ENCODE measurements at regions not wholly inside any gene's neighbourhood (a gene's known extent, or its start where the extent isn't known, plus 50 kb on each side); places are given as distances from the start of the nearest gene placed in this dataset.

- Histone ChIP-seq H3K9ac (ENCODE audit: control insufficient read depth, extremely low read depth, insufficient read depth, low read length) (no peak overlapping the region), H3K9me1 (ENCODE audit: control insufficient read depth, extremely low read depth, insufficient read depth, low read length) (no peaks in the 10 kb centered on the region), H4K20me1 (ENCODE audit: control insufficient read depth, extremely low read depth, insufficient read depth, low read length) (no peaks in the 10 kb centered on the region), H3K36me3 (ENCODE audit: control insufficient read depth in 2 of 2, extremely low read depth in 1 of 2, insufficient read depth in 2 of 2, low read length in 2 of 2) (no peaks in the 10 kb centered on the region), H3K9me3 (ENCODE audit: control insufficient read depth, low read depth, low read length) (no peaks in the 10 kb centered on the region), H3K4me1 (ENCODE audit: control insufficient read depth, extremely low read depth, insufficient read depth, low read length) (peaks cover 2% of the 10 kb centered on the region), H3K4me2 (ENCODE audit: control insufficient read depth, extremely low read depth, insufficient read depth, low read depth, low read length) (no peak overlapping the region), H3K27me3 (ENCODE audit: control insufficient read depth, extremely low read depth, insufficient read depth, low read length) (peaks cover 7% of the 10 kb centered on the region), H3K79me2 (ENCODE audit: control insufficient read depth, insufficient read depth, low read length) (no peaks in the 10 kb centered on the region), H3K27ac (ENCODE audit: control insufficient read depth, insufficient read depth, low read length) (no peak overlapping the region), H2AFZ (ENCODE audit: control insufficient read depth, low read length) (no peak overlapping the region), H3K4me3 (ENCODE audit: control insufficient read depth in 2 of 3, extremely low read depth in 1 of 3, insufficient read depth in 2 of 3, low read depth in 1 of 3, low read length in 3 of 3) (no peak overlapping the region)
- FAIRE-seq = no peak
- no peak for DNase-seq (ENCODE audit: low read depth, low spot score)
- dilution Hi-C loops (cut with MboI; ENCODE audit: extremely low pct_ligation_motif_present, low sequenced_read_pairs) = no loop called here
- TF ChIP-seq EZH2 (IDR thresholded peaks at IDR 0.05; ENCODE audit: low read length) (no peak), CTCF (optimal IDR thresholded peaks at IDR 0.05 in 1 of 3, IDR thresholded peaks at IDR 0.05 in 1 of 3, conservative IDR thresholded peaks at IDR 0.05 in 1 of 3; ENCODE audit: extremely low read depth in 1 of 3, insufficient read depth in 2 of 3, low read length in 3 of 3) (no peak)
Measured at GRCh38 chr5:124060413-124061067, 548.6 kb downstream of the CSNK1G3 start.

- DNase-seq (ENCODE audit: low read depth, low spot score) = no peak
- H3K9ac ChIP-seq (ENCODE audit: control insufficient read depth, extremely low read depth, insufficient read depth, low read length) = no peak overlapping the region
- no peak overlapping the region for H3K27ac ChIP-seq (ENCODE audit: control insufficient read depth, insufficient read depth, low read length)
- FAIRE-seq = no peak
- H3K9me1 ChIP-seq (ENCODE audit: control insufficient read depth, extremely low read depth, insufficient read depth, low read length) = no peaks in the 10 kb centered on the region
- no peak overlapping the region for H3K4me2 ChIP-seq (ENCODE audit: control insufficient read depth, extremely low read depth, insufficient read depth, low read depth, low read length)
- H3K4me3 ChIP-seq (ENCODE audit: control insufficient read depth in 2 of 3, extremely low read depth in 1 of 3, insufficient read depth in 2 of 3, low read depth in 1 of 3, low read length in 3 of 3) = no peak overlapping the region
- no peaks in the 10 kb centered on the region for H3K36me3 ChIP-seq (ENCODE audit: control insufficient read depth in 2 of 2, extremely low read depth in 1 of 2, insufficient read depth in 2 of 2, low read length in 2 of 2)
- dilution Hi-C loops (cut with MboI; ENCODE audit: extremely low pct_ligation_motif_present, low sequenced_read_pairs) = no loop called here
- H3K9me3 ChIP-seq (ENCODE audit: control insufficient read depth, low read depth, low read length) = no peaks in the 10 kb centered on the region
- TF ChIP-seq EZH2 (IDR thresholded peaks at IDR 0.05; ENCODE audit: low read length) (no peak), CTCF (optimal IDR thresholded peaks at IDR 0.05 in 1 of 3, IDR thresholded peaks at IDR 0.05 in 1 of 3, conservative IDR thresholded peaks at IDR 0.05 in 1 of 3; ENCODE audit: extremely low read depth in 1 of 3, insufficient read depth in 2 of 3, low read length in 3 of 3) (no peak)
- no peak overlapping the region for H2AFZ ChIP-seq (ENCODE audit: control insufficient read depth, low read length)
- H3K27me3 ChIP-seq (ENCODE audit: control insufficient read depth, extremely low read depth, insufficient read depth, low read length) = peaks cover 7% of the 10 kb centered on the region
- no peaks in the 10 kb centered on the region for H3K79me2 ChIP-seq (ENCODE audit: control insufficient read depth, insufficient read depth, low read length)
- peaks cover 2% of the 10 kb centered on the region for H3K4me1 ChIP-seq (ENCODE audit: control insufficient read depth, extremely low read depth, insufficient read depth, low read length)
- no peaks in the 10 kb centered on the region for H4K20me1 ChIP-seq (ENCODE audit: control insufficient read depth, extremely low read depth, insufficient read depth, low read length)
Measured at GRCh38 chr5:124060011-124060410, 548.0 kb downstream of the CSNK1G3 start.

Data from keratinocyte (primary cell).